Choroid plexus epithelial cell (primary cell): ENCODE measurements at regions not wholly inside any gene's neighbourhood (a gene's known extent, or its start where the extent isn't known, plus 50 kb on each side); places are given as distances from the start of the nearest gene placed in this dataset.

ENCODE experiments used
- DNase-seq: peaks from one replicate; pipeline ENCODE4 v3.0.0-alpha.2; 2010; ENCODE audit warnings: low read depth
- H3K4me3 ChIP-seq: 2 replicates; pipeline ENCODE4 v1.5.1; 2011; ENCODE audit warnings: low read depth, mild to moderate bottlenecking, control low read depth, low read length, moderate library complexity
- TF ChIP-seq, protein P1 (sequence below): conservative IDR thresholded peaks from 2 replicates; pipeline ENCODE4 v1.5.1; 2011; ENCODE audit warnings: low read depth, mild to moderate bottlenecking, control low read depth, inconsistent platforms, low read length, moderate library complexity

GRCh38 chr5:2165203-2165602 lies 282.5 kb upstream of the IRX4 start:
- DNase-seq: no peak
- no peak overlapping the region for H3K4me3 ChIP-seq
- TF ChIP-seq, protein P1, sequence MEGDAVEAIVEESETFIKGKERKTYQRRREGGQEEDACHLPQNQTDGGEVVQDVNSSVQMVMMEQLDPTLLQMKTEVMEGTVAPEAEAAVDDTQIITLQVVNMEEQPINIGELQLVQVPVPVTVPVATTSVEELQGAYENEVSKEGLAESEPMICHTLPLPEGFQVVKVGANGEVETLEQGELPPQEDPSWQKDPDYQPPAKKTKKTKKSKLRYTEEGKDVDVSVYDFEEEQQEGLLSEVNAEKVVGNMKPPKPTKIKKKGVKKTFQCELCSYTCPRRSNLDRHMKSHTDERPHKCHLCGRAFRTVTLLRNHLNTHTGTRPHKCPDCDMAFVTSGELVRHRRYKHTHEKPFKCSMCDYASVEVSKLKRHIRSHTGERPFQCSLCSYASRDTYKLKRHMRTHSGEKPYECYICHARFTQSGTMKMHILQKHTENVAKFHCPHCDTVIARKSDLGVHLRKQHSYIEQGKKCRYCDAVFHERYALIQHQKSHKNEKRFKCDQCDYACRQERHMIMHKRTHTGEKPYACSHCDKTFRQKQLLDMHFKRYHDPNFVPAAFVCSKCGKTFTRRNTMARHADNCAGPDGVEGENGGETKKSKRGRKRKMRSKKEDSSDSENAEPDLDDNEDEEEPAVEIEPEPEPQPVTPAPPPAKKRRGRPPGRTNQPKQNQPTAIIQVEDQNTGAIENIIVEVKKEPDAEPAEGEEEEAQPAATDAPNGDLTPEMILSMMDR: no peak

GRCh38 chr5:2164586-2164985 lies 281.9 kb upstream of the IRX4 start:
- no peak for DNase-seq
- TF ChIP-seq, protein P1: no peak
- H3K4me3 ChIP-seq: no peak overlapping the region

GRCh38 chr5:2163940-2164490 lies 281.3 kb upstream of the IRX4 start:
- H3K4me3 ChIP-seq: no peak overlapping the region
- no peak for DNase-seq
- TF ChIP-seq, protein P1: no peak

DNA sequence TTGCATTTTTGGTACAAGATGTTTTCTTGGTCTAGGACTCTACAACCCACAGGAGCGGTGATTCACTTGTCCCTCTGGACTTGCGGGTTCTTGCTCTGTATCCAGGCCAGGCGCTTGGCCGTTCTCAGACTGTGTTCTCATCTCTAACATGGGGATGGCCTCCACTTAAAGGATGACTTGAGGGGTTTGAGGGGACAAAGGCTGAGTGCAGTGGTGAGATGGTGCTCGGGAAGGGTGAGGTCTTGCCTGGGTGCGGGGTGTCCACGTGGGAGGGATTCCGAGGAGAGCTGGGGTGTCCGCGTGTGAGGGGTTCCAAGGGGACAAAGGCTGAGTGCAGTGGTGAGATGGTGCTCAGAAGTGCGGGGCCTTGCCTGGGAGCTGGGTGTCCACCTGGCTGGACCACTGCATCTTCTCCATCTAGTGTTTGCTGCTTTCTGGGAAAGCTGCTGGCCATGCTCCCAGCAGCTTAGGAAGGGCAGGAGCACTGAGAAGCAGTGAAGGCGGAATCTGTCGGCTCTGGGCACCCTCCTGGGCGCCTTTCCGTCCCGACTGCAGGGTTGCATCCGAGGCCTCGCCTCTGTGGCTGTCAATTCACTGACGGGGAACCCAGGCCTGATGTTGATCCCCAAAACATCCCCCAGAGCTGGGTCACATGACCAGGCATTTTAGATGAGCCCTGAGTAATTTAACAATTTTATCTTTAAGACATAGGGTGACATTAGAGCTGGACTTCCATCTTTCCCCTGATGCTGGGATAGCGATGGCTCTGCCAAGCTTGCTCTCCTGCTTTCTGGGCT lies 280.5 kb upstream of the IRX4 start:
- TF ChIP-seq, protein P1: no peak
- DNase-seq: no peak
- H3K4me3 ChIP-seq: no peak overlapping the region

DNA sequence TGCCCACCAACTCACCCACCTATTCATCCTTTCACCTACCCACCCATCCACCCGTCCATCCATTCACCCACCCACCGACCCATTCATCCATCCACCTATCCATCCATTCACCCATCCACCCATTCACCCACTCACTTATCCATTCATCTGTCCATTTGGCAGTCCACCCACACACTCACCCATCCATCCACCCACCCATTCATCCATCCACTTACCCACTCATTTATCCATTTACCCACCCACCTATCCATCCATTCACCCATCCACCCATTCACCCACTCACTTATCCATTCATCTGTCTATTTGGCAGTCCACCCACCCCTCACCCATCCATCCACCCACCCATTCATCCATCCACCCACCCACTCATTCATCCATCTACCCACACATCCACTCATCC lies 278.1 kb upstream of the IRX4 start:
- H3K4me3 ChIP-seq: no peak overlapping the region
- no peak for DNase-seq
- TF ChIP-seq, protein P1: no peak

DNA sequence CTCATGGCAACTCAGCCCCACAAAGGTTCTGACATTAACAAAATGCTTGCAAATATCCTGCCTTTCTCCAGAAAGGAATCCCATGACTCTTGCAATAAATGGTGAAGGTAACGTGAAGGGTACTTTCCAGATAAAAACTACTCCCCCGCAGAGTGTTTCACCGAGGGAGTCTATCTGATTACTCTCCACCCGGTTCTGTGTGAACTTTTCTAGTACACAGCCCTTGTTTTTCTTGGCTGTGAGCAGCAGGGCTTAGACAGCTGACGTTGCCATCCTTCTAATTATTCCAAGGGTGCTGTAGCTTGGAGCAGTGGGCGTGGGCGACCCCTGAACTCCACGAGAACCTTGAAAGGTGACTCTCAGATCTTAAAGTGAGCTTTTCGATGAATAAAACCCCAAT lies 276.0 kb upstream of the IRX4 start:
- no peak overlapping the region for H3K4me3 ChIP-seq
- peak; percentile 52 for DNase-seq
- TF ChIP-seq, protein P1: no peak

- H3K4me3 ChIP-seq: no peak overlapping the region
- no peak for DNase-seq
- TF ChIP-seq, protein P1: no peak
These were observed 275.4 kb upstream of the IRX4 start for GRCh38 chr5:2158109-2158508.
